PC-3 (cell line): ENCODE measurements at regions not wholly inside any gene's neighbourhood (a gene's known extent, or its start where the extent isn't known, plus 50 kb on each side); places are given as distances from the start of the nearest gene placed in this dataset.

Experiments
- ATAC-seq: fragments of 200-7000 bp; cut with Tn5 transposase; 2 replicates; pipeline ENCODE4 v1.9.1; 2020; ENCODE audit warnings: mild to moderate bottlenecking, moderate library complexity
- BruUV-seq: library from RNA; stranded (reverse); fragments of 400-500 nt; replicated peaks from 2 replicates; lab custom pipeline; 2021; lab: Mats Ljungman, UMichigan
- CTCF ChIA-PET: fragments of 300-600 bp; sonication (Branson Sonifier 250); formaldehyde crosslinking; loops from one replicate; lab custom pipeline; 2022; ENCODE audit warnings: antibody characterized with exemption; lab: Charles Lee
- POLR2A ChIA-PET: fragments of 300-600 bp; sonication (Branson Sonifier 250); formaldehyde crosslinking; loops from one replicate; lab custom pipeline; 2022; ENCODE audit warnings: antibody characterized with exemption; ENCODE audit not compliant: unreplicated experiment; lab: Charles Lee
- DNase-seq: peaks from one replicate; pipeline ENCODE4 v3.0.0-alpha.2; 2015
- H2AFZ ChIP-seq: fragments of 300-600 bp; sonication (generic); 2 replicates; pipeline ENCODE4 v1.6.0; 2016; ENCODE audit warnings: antibody characterized with exemption, low read length
- H3F3A ChIP-seq: fragments of 300-600 bp; sonication (generic); one replicate; pipeline ENCODE4 v1.6.0; 2017; ENCODE audit warnings: antibody characterized with exemption, low read length, control low read depth, mild to moderate bottlenecking; ENCODE audit not compliant: unreplicated experiment
- H3K27ac ChIP-seq: fragments of 300-600 bp; sonication (generic); 2 replicates; pipeline ENCODE4 v1.5.1; 2016; ENCODE audit warnings: mild to moderate bottlenecking, low read length
- H3K27me3 ChIP-seq: fragments of 300-600 bp; sonication (generic); 2 replicates; pipeline ENCODE4 v1.6.1; 2016; ENCODE audit warnings: low read length, mixed read lengths
- H3K36me3 ChIP-seq: fragments of 300-600 bp; sonication (generic); 2 replicates; pipeline ENCODE4 v1.6.1; 2016; ENCODE audit warnings: low read depth, mixed run types, low read length, mixed read lengths
- H3K4me1 ChIP-seq: fragments of 300-600 bp; sonication (generic); 2 replicates; pipeline ENCODE4 v1.5.1; 2016; ENCODE audit warnings: low read length; ENCODE audit not compliant: insufficient read depth
- H3K4me2 ChIP-seq: fragments of 300-600 bp; sonication (generic); 2 replicates; pipeline ENCODE4 v1.6.0; 2016; ENCODE audit warnings: low read length
- H3K4me3 ChIP-seq: fragments of 300-600 bp; sonication (generic); 2 replicates; pipeline ENCODE4 v1.5.1; 2016; ENCODE audit warnings: mild to moderate bottlenecking, low read length, mixed read lengths
- H3K79me2 ChIP-seq: fragments of 300-600 bp; sonication (generic); 2 replicates; pipeline ENCODE4 v1.6.1; 2017; ENCODE audit warnings: low read length, mixed read lengths
- H3K9ac ChIP-seq: fragments of 300-600 bp; sonication (generic); 2 replicates; pipeline ENCODE4 v1.6.0; 2016; ENCODE audit warnings: mild to moderate bottlenecking, low read length
- H3K9me2 ChIP-seq: fragments of 300-600 bp; sonication (generic); replicated peaks from 2 replicates; pipeline ENCODE4 v1.6.1; 2016; ENCODE audit warnings: mixed run types, low read length, mixed read lengths
- H3K9me3 ChIP-seq: fragments of 300-600 bp; sonication (generic); 2 replicates; pipeline ENCODE4 v1.6.1; 2016; ENCODE audit warnings: low read length, mixed read lengths
- H4K20me1 ChIP-seq: fragments of 300-600 bp; sonication (generic); 2 replicates; pipeline ENCODE4 v1.6.1; 2016; ENCODE audit warnings: low read length, mixed read lengths
- CTCF ChIP-seq: fragments of 300-600 bp; sonication (generic); conservative IDR thresholded peaks from 2 replicates; pipeline ENCODE4 v1.5.1; 2017; ENCODE audit warnings: antibody characterized with exemption, low read depth, mild to moderate bottlenecking, low read length
- EZH2 ChIP-seq: fragments of 300-600 bp; sonication (generic); IDR thresholded peaks from one replicate; pipeline ENCODE4 v1.6.1; 2017; ENCODE audit warnings: antibody characterized with exemption, mild to moderate bottlenecking, low read length; ENCODE audit not compliant: unreplicated experiment
- EZH2phosphoT487 ChIP-seq: fragments of 300-600 bp; sonication (generic); IDR thresholded peaks from 2 replicates; pipeline ENCODE4 v1.6.1; 2018; ENCODE audit warnings: mild to moderate bottlenecking, antibody characterized with exemption, low read length, borderline replicate concordance
- intact Hi-C: fragments of 100-400 bp; cut with micrococcal nuclease; formaldehyde crosslinking; loops from 2 replicates; pipeline ENCODE4 v1.9.0; 2023

- Histone ChIP-seq H3K4me2 (no peak overlapping the region), H3K4me1 (no peaks in the 10 kb centered on the region), H3K36me3 (no peaks in the 10 kb centered on the region), H3K4me3 (no peak overlapping the region), H3K9me3 (no peaks in the 10 kb centered on the region), H4K20me1 (no peaks in the 10 kb centered on the region), H3K27me3 (no peaks in the 10 kb centered on the region), H3K79me2 (no peaks in the 10 kb centered on the region), H3K9me2 (no peaks in the 10 kb centered on the region), H3F3A (no peaks in the 10 kb centered on the region), H3K9ac (no peak overlapping the region), H2AFZ (no peak overlapping the region), H3K27ac (no peak overlapping the region)
- ATAC-seq, result no peak
- no peak for DNase-seq
- intact Hi-C loops, result no loop called here
- no TSS peak for BruUV-seq
- no peak for TF ChIP-seq CTCF
- no peak for TF ChIP-seq EZH2phosphoT487
- no peak for TF ChIP-seq EZH2
- ChIA-PET POLR2A (no interaction called here), CTCF (no interaction called here)
Observed at GRCh38 chr7:145474009-145474686, 638.3 kb upstream of the TPK1 start.

- Histone ChIP-seq H3K9ac (no peak overlapping the region), H3K27ac (no peak overlapping the region), H3K4me3 (no peak overlapping the region), H3K9me3 (no peaks in the 10 kb centered on the region), H3K36me3 (no peaks in the 10 kb centered on the region), H3K4me2 (no peak overlapping the region), H3K79me2 (no peaks in the 10 kb centered on the region), H3K27me3 (no peaks in the 10 kb centered on the region), H3K9me2 (no peaks in the 10 kb centered on the region), H3F3A (no peaks in the 10 kb centered on the region), H2AFZ (no peak overlapping the region), H4K20me1 (no peaks in the 10 kb centered on the region), H3K4me1 (no peaks in the 10 kb centered on the region)
- POLR2A ChIA-PET, result interaction anchor here (0.7 kb wide), 1 partner anchor 246 kb away, joined by 3 read pairs; no protein-coding TSS in a partner anchor
- no TSS peak for BruUV-seq
- DNase-seq, result no peak
- TF ChIP-seq CTCF (no peak), EZH2 (no peak), EZH2phosphoT487 (no peak)
- no peak for ATAC-seq
- CTCF ChIA-PET, result no interaction called here
- intact Hi-C loops, result no loop called here
Observed at GRCh38 chr7:145471883-145472282, 636.0 kb upstream of the TPK1 start.

GRCh38 chr7:145464287-145464686 lies 628.4 kb upstream of the TPK1 start:
- DNase-seq (no peak), ATAC-seq (no peak)
- H3F3A ChIP-seq, result no peaks in the 10 kb centered on the region
- H3K27me3 ChIP-seq, result no peaks in the 10 kb centered on the region
- H3K4me1 ChIP-seq, result no peaks in the 10 kb centered on the region
- H4K20me1 ChIP-seq, result no peaks in the 10 kb centered on the region
- no peaks in the 10 kb centered on the region for H3K36me3 ChIP-seq
- no peak overlapping the region for H2AFZ ChIP-seq
- no TSS peak for BruUV-seq
- TF ChIP-seq EZH2 (no peak), CTCF (no peak), EZH2phosphoT487 (no peak)
- no peaks in the 10 kb centered on the region for H3K79me2 ChIP-seq
- no peaks in the 10 kb centered on the region for H3K9me2 ChIP-seq
- no peak overlapping the region for H3K27ac ChIP-seq
- H3K9me3 ChIP-seq, result no peaks in the 10 kb centered on the region
- H3K4me2 ChIP-seq, result no peak overlapping the region
- CTCF ChIA-PET, result no interaction called here
- H3K9ac ChIP-seq, result no peak overlapping the region
- intact Hi-C loops, result no loop called here
- POLR2A ChIA-PET, result no interaction called here
- H3K4me3 ChIP-seq, result no peak overlapping the region
